ENCODE measurements at regions not wholly inside any gene's neighbourhood (a gene's known extent, or its start where the extent isn't known, plus 50 kb on each side); places are given as distances from the start of the nearest gene placed in this dataset.

DNA sequence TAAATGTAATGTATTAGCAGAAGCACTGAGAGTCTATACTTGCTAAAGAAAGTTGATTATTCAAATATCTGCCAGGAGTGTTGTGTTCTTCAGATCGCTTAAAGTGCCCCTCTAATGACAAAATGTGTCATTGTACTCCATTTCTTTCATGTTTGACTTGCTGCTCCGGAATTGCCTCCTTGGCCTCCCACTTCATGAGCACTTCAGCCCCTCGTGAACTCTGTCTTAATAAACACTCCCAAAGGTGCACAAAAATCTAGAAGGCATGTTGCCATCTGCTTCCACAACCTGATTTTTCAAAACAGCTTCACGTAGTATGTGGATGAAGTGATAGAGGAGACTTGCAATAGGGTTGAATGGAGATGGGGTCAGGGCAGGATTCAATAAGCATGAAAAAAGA, 396.1 kb downstream of the TDRD15 start:
- Histone ChIP-seq H3K4me1 (no peaks in the 10 kb centered on the region), H3K27me3 (no peaks in the 10 kb centered on the region), H3K36me3 (no peaks in the 10 kb centered on the region), H3K4me3 (no peak overlapping the region), H3K27ac (no peak overlapping the region), H3K9me3 (no peaks in the 10 kb centered on the region)
- intact Hi-C loops (cut with DNase I), result no loop called here
- DNase-seq (ENCODE audit: extremely low spot score in 2 of 2), result no peak
- no peak for TF ChIP-seq POLR2AphosphoS5 (IDR thresholded peaks at IDR 0.05; ENCODE audit: insufficient read depth in 1 of 2, low read depth in 1 of 2)
- no peak for TF ChIP-seq POLR2A (IDR thresholded peaks at IDR 0.05)
- TF ChIP-seq CTCF (IDR thresholded peaks at IDR 0.05), result no peak

GRCh38 chr2:21535826-21536225, 412.1 kb downstream of the TDRD15 start:
- no peak overlapping the region for H3K4me3 ChIP-seq
- intact Hi-C loops (cut with DNase I), result no loop called here
- no peak for DNase-seq (ENCODE audit: extremely low spot score in 2 of 2)
- TF ChIP-seq CTCF (IDR thresholded peaks at IDR 0.05) (no peak), POLR2AphosphoS5 (IDR thresholded peaks at IDR 0.05; ENCODE audit: insufficient read depth in 1 of 2, low read depth in 1 of 2) (no peak), POLR2A (IDR thresholded peaks at IDR 0.05) (no peak)
- no peaks in the 10 kb centered on the region for H3K27me3 ChIP-seq
- no peak overlapping the region for H3K27ac ChIP-seq
- H3K36me3 ChIP-seq, result peaks cover 0 to 4% of the 10 kb centered on the region in 2 donors
- H3K4me1 ChIP-seq, result no peaks in the 10 kb centered on the region
- peaks cover 8% of the 10 kb centered on the region for H3K9me3 ChIP-seq

- H3K27ac ChIP-seq, result no peak overlapping the region
- intact Hi-C loops (cut with DNase I), result no loop called here
- TF ChIP-seq CTCF (IDR thresholded peaks at IDR 0.05) (no peak), POLR2AphosphoS5 (IDR thresholded peaks at IDR 0.05; ENCODE audit: insufficient read depth in 1 of 2, low read depth in 1 of 2) (no peak), POLR2A (IDR thresholded peaks at IDR 0.05) (no peak)
- DNase-seq (ENCODE audit: extremely low spot score in 2 of 2), result no peak
- H3K4me1 ChIP-seq, result no peaks in the 10 kb centered on the region
- H3K4me3 ChIP-seq, result no peak overlapping the region
- H3K36me3 ChIP-seq, result no peaks in the 10 kb centered on the region
- H3K27me3 ChIP-seq, result no peaks in the 10 kb centered on the region
- peaks cover 6% of the 10 kb centered on the region for H3K9me3 ChIP-seq
Measured at GRCh38 chr2:21539685-21540084, 415.9 kb downstream of the TDRD15 start.

GRCh38 chr2:21543630-21544029, 419.9 kb downstream of the TDRD15 start:
- no peak for DNase-seq (ENCODE audit: extremely low spot score in 2 of 2)
- TF ChIP-seq POLR2A (IDR thresholded peaks at IDR 0.05), result no peak
- no peak for TF ChIP-seq CTCF (IDR thresholded peaks at IDR 0.05)
- TF ChIP-seq POLR2AphosphoS5 (IDR thresholded peaks at IDR 0.05; ENCODE audit: insufficient read depth in 1 of 2, low read depth in 1 of 2), result no peak
- no peaks in the 10 kb centered on the region for H3K9me3 ChIP-seq
- no peak overlapping the region for H3K27ac ChIP-seq
- H3K4me1 ChIP-seq, result no peaks in the 10 kb centered on the region
- H3K4me3 ChIP-seq, result no peak overlapping the region
- H3K27me3 ChIP-seq, result no peaks in the 10 kb centered on the region
- no peaks in the 10 kb centered on the region for H3K36me3 ChIP-seq
- intact Hi-C loops (cut with DNase I), result no loop called here

DNA sequence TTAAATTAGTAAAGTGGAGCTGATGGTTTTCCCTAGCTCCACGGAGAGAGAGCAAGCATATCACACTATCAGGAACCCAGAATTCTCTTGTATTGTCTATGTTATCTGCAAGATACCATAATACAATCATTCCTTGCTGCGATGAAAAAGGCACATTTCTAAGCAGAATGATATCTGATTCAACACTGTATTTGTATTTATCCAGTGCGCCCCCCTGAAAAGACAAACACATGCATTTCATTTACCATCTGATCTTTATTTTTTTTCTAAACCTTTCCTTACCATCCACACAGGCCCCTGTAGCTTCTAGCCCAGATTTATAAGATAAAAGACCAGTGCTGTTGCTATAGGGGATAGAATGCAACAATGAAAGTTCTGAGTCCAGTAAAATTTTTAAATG, 420.6 kb downstream of the TDRD15 start:
- Histone ChIP-seq H3K27me3 (no peaks in the 10 kb centered on the region), H3K4me3 (no peak overlapping the region)

More for the DNA sequence above, 420.6 kb downstream of the TDRD15 start:
- TF ChIP-seq CTCF (IDR thresholded peaks at IDR 0.05) (no peak), POLR2AphosphoS5 (IDR thresholded peaks at IDR 0.05; ENCODE audit: insufficient read depth in 1 of 2, low read depth in 1 of 2) (no peak), POLR2A (IDR thresholded peaks at IDR 0.05) (no peak)
- intact Hi-C loops (cut with DNase I), result no loop called here
- Histone ChIP-seq H3K36me3 (no peaks in the 10 kb centered on the region), H3K27ac (no peak overlapping the region), H3K4me1 (no peaks in the 10 kb centered on the region), H3K9me3 (no peaks in the 10 kb centered on the region)
- no peak for DNase-seq (ENCODE audit: extremely low spot score in 2 of 2)

Data from vagina (tissue), 2 donors.